ENCODE measurements at regions not wholly inside any gene's neighbourhood (a gene's known extent, or its start where the extent isn't known, plus 50 kb on each side); places are given as distances from the start of the nearest gene placed in this dataset.

DNA sequence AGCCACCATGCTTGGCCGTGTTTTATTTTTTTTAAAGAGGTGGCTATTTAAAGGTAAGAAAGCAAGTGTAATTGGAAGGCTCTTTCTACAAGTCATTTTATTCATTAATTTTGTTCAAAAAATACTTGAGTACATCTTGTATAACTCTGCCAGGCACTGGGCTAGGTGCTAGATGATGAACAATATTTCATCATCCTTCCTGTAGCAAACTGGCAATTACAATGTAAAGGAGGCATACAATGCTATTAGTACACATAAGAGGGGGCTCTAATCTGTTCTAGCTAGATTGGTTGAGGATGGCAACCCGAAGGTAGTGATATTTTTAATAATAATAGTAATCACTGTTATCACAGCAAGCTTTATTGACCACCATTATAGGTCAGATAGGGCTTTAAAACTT is 215.5 kb upstream of the KLF14 start:
- no peaks in the 10 kb centered on the region for H3K9me3 ChIP-seq (ENCODE audit: low read depth, low read length)
- H3K4me1 ChIP-seq (ENCODE audit: insufficient read depth, low read length): peaks cover 43% of the 10 kb centered on the region
- H3K27me3 ChIP-seq (ENCODE audit: insufficient read depth, low read length): no peaks in the 10 kb centered on the region
- TF ChIP-seq, protein P1, sequence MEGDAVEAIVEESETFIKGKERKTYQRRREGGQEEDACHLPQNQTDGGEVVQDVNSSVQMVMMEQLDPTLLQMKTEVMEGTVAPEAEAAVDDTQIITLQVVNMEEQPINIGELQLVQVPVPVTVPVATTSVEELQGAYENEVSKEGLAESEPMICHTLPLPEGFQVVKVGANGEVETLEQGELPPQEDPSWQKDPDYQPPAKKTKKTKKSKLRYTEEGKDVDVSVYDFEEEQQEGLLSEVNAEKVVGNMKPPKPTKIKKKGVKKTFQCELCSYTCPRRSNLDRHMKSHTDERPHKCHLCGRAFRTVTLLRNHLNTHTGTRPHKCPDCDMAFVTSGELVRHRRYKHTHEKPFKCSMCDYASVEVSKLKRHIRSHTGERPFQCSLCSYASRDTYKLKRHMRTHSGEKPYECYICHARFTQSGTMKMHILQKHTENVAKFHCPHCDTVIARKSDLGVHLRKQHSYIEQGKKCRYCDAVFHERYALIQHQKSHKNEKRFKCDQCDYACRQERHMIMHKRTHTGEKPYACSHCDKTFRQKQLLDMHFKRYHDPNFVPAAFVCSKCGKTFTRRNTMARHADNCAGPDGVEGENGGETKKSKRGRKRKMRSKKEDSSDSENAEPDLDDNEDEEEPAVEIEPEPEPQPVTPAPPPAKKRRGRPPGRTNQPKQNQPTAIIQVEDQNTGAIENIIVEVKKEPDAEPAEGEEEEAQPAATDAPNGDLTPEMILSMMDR (IDR thresholded peaks at IDR 0.05; ENCODE audit: extremely low read depth, low read depth, low read length): no peak
- no peak for DNase-seq (ENCODE audit: insufficient read length, low spot score, missing footprints)
- no peak overlapping the region for H3K27ac ChIP-seq (ENCODE audit: low read depth, low read length)
- no peak overlapping the region for H2AFZ ChIP-seq (ENCODE audit: low read length)
- no peak overlapping the region for H3K4me2 ChIP-seq (ENCODE audit: insufficient read depth, low read length)
- H3K4me3 ChIP-seq (ENCODE audit: insufficient read depth, low read length): no peak overlapping the region
- H4K20me1 ChIP-seq (ENCODE audit: insufficient read depth, low read length): peaks cover 21% of the 10 kb centered on the region
- H3K79me2 ChIP-seq (ENCODE audit: insufficient read depth, low read length): peaks cover 99% of the 10 kb centered on the region
- H3K36me3 ChIP-seq (ENCODE audit: insufficient read depth, low read length): peaks cover 60% of the 10 kb centered on the region

DNA sequence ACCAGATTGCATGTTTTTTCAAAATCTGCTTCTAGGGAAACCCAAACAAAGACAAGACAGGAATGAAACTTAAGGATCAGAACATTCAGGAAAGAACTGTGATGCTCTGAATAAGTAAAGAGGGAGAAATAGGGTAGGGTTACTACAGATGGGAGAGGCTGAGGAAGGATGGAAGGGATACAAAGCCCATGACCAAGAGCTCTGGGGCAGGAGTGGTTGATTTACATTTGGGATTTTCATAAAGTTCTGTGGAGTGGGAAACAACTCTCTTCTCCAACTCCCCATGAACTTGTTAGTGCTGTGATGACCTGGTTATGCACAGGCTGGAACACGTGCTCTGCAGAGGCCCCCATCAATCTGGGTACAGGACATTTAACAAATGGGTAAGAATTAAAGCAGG is 216.0 kb upstream of the KLF14 start:
- H3K36me3 ChIP-seq (ENCODE audit: insufficient read depth, low read length): peaks cover 60% of the 10 kb centered on the region
- no peak overlapping the region for H3K27ac ChIP-seq (ENCODE audit: low read depth, low read length)
- no peak for DNase-seq (ENCODE audit: insufficient read length, low spot score, missing footprints)
- H2AFZ ChIP-seq (ENCODE audit: low read length): no peak overlapping the region
- peaks cover 38% of the 10 kb centered on the region for H3K4me1 ChIP-seq (ENCODE audit: insufficient read depth, low read length)
- H3K4me2 ChIP-seq (ENCODE audit: insufficient read depth, low read length): no peak overlapping the region
- peaks cover 21% of the 10 kb centered on the region for H4K20me1 ChIP-seq (ENCODE audit: insufficient read depth, low read length)
- H3K9me3 ChIP-seq (ENCODE audit: low read depth, low read length): no peaks in the 10 kb centered on the region
- TF ChIP-seq, protein P1 (IDR thresholded peaks at IDR 0.05; ENCODE audit: extremely low read depth, low read depth, low read length): no peak
- H3K4me3 ChIP-seq (ENCODE audit: insufficient read depth, low read length): no peak overlapping the region
- H3K79me2 ChIP-seq (ENCODE audit: insufficient read depth, low read length): peaks cover 99% of the 10 kb centered on the region
- no peaks in the 10 kb centered on the region for H3K27me3 ChIP-seq (ENCODE audit: insufficient read depth, low read length)

DNA sequence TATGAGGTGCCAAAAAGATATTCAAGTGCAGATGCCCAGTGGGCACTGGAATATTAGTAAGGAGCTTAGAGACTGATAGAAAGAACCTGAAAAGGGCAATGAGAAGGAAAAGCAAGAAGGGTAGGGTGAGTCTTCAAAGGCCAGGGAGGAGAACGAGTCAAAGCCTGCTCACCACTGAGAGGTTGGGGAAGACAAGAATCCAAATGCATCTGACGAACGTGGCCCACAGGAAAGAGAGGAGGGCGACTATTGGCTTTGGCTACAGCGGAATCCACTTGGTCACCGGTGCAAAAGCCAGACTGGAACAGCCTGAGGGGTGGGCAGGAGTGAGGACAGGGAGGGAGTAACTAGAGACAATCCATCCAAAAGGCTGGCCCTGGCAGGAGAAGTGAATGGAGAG is 216.7 kb upstream of the KLF14 start:
- Histone ChIP-seq H3K27me3 (ENCODE audit: insufficient read depth, low read length) (no peaks in the 10 kb centered on the region), H3K9me3 (ENCODE audit: low read depth, low read length) (no peaks in the 10 kb centered on the region), H2AFZ (ENCODE audit: low read length) (no peak overlapping the region), H3K79me2 (ENCODE audit: insufficient read depth, low read length) (peaks cover 99% of the 10 kb centered on the region), H3K36me3 (ENCODE audit: insufficient read depth, low read length) (peaks cover 60% of the 10 kb centered on the region), H3K4me3 (ENCODE audit: insufficient read depth, low read length) (no peak overlapping the region), H3K4me1 (ENCODE audit: insufficient read depth, low read length) (peaks cover 38% of the 10 kb centered on the region), H3K4me2 (ENCODE audit: insufficient read depth, low read length) (no peak overlapping the region), H4K20me1 (ENCODE audit: insufficient read depth, low read length) (peaks cover 27% of the 10 kb centered on the region), H3K27ac (ENCODE audit: low read depth, low read length) (no peak overlapping the region)
- TF ChIP-seq, protein P1 (IDR thresholded peaks at IDR 0.05; ENCODE audit: extremely low read depth, low read depth, low read length): no peak
- peak; percentile 3 for DNase-seq (ENCODE audit: insufficient read length, low spot score, missing footprints)

DNA sequence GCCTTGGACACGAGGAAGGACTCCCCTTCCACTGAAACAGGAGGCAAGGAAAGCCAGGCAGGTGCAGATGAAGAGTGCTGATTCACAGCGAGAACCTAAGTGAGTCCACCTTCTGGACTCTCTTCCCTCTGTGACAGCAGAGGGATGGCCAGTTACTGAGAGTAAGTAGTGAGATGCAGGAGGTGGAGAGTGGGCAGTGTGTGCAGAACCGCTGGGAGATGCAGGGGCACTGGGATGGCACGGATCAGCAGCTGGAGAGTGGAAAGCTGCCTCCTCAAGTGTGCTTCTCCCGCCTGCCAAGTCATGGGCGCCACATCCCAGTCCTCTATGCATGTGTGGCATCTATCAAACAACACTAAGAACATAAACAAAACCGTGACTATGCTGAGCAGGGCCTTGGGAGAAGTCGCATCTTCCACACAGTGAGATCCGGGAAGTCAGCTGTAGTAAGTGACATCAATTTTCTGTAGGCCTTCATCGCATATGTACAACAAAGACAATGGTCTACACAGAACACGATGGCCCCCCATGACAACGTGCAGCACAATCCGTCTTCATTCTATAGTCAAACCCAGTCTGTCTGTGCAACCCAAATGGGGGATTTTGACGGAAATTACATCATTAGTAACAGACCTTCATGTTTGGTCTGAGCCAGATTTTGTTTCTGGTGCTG is 217.4 kb upstream of the KLF14 start:
- no peak overlapping the region for H2AFZ ChIP-seq (ENCODE audit: low read length)
- no peaks in the 10 kb centered on the region for H3K27me3 ChIP-seq (ENCODE audit: insufficient read depth, low read length)
- peaks cover 99% of the 10 kb centered on the region for H3K79me2 ChIP-seq (ENCODE audit: insufficient read depth, low read length)
- no peak overlapping the region for H3K4me2 ChIP-seq (ENCODE audit: insufficient read depth, low read length)
- H4K20me1 ChIP-seq (ENCODE audit: insufficient read depth, low read length): peaks cover 30% of the 10 kb centered on the region
- no peaks in the 10 kb centered on the region for H3K9me3 ChIP-seq (ENCODE audit: low read depth, low read length)
- peaks cover 38% of the 10 kb centered on the region for H3K4me1 ChIP-seq (ENCODE audit: insufficient read depth, low read length)
- peaks cover 61% of the 10 kb centered on the region for H3K36me3 ChIP-seq (ENCODE audit: insufficient read depth, low read length)
- peak; percentile 34 for DNase-seq (ENCODE audit: insufficient read length, low spot score, missing footprints)
- peak overlapping the region; percentile 34 for H3K27ac ChIP-seq (ENCODE audit: low read depth, low read length)
- TF ChIP-seq, protein P1 (IDR thresholded peaks at IDR 0.05; ENCODE audit: extremely low read depth, low read depth, low read length): no peak
- H3K4me3 ChIP-seq (ENCODE audit: insufficient read depth, low read length): no peak overlapping the region
